ENCODE measurements at regions not wholly inside any gene's neighbourhood (a gene's known extent, or its start where the extent isn't known, plus 50 kb on each side); places are given as distances from the start of the nearest gene placed in this dataset.

DNA sequence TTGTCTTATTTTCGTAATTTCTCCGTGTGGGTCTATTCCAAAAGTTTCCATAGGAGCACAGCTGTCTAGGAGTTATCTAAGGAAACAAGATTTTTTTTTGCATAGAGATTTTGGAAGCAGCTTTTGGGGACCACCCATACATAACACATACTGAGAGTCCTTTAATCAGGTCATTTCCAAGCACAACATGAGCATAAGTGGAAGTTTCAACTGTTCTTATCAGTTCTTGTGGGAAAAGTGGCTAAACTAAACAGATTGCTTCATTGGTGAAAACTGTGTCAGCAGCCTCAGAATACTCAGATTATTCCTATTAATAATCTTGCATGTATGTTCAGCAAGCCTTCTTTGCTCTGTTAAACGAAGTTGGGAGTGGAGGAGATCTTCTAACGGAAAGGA lies 153.6 kb upstream of the TYRP1 start:
- no peak for DNase-seq (ENCODE audit: low read depth)

DNA sequence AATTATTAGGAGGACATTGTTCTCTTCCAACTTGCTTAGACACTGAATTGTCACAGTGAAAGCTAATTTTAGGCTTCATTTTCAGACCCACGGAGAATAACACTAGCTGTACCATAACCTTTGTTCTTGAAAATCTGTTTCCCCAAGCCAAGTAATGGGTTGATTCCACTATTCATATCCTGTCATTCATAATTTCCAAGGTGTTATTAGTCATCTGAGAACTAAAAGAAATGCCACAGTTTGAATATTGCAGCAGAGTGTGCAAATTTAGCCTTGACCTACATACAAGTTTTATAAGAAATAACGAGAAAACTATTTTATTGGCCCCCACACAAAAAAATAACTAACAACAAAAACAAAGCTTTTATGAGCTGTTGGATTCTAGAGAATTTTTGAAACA lies 148.5 kb upstream of the TYRP1 start:
- no peak for DNase-seq (ENCODE audit: low read depth)

DNA sequence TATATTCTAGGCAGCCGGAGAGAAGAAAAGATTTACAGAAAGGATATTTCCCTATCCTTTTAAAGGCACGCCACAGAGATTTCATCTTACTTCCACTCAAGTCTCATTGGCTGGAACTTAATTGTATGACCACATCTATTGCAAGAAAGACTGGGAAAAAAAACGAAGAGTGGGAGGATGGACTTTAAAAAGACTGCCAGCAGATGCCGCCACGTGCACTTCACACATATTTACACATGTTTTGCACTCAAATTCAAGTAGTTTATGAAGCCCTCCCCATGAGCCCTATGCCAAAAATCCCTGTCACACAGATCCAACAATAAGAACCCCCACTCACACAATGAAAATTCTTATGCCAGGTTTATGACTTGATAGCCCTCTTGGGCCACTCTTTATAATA lies 138.5 kb upstream of the TYRP1 start:
- DNase-seq (ENCODE audit: low read depth): peak; percentile 15

DNA sequence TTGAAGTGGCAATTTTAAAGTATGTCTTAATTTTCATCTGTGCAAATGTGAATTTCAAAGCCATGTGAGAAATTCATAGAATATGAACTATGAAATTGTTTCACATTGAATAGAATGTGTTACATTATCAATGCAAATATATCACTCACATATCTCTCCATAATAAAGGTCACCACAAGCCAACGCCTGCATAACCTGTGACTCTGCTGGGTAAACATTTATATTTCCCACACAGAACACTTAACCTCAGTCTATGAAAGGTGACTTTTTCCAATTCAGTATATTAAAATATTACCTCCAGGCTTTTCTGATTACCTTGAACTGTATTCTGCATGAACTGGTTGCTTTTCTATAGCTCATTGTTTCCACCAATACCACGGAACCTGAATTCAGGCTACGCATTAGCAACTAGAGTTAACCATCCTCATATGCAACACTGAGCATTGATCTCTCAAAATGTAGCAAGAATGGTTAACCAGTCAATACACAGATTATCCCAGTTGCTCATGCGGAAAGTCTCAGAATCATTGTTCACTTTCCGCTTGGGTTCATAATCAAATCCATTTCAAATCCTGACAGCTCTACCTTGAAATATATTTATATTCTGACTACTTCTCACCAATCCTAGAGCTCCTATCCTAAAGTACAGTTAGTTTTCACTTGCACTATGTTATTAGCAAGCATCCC lies 126.6 kb upstream of the TYRP1 start:
- no peak for DNase-seq (ENCODE audit: low read depth)

DNA sequence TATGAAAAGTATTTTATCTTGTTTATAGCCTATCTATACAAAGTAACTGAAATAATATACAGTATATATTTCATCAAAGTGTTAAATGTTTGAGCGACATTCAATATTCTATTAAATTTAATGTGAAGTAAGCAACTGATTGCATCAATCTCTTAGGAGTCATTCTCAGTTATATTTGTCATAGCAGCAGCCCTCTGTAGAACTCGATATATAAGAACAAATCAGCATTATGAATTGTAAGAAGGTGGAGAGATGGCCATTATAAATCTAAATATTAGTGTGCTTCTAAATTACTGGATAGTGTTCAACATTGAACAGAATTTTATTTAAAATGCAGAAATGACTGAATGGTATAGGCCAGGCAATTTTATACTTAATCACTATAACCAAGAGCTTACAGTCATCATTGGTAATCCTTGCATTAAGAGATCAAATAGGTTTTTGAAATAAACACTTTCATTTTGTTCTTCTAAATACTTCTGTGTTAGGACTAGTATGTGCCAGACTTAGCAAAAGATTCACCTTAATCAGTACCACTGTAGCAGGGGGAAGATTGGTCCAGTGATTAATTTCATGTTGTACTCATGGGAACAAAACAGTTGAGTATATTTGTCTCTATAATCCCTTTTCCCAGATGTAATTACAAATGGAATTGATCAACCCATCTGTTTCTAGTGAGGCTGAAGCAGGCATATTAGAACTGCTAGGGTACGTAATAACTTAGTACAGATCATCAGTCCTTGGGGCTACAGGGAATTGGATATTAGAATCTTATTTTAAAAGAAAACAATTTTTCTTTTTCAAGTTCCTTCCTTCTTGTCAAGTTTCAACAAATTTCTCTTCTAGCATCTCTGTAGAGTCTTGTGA lies 108.3 kb upstream of the TYRP1 start:
- no peak for DNase-seq (ENCODE audit: low read depth)

DNA sequence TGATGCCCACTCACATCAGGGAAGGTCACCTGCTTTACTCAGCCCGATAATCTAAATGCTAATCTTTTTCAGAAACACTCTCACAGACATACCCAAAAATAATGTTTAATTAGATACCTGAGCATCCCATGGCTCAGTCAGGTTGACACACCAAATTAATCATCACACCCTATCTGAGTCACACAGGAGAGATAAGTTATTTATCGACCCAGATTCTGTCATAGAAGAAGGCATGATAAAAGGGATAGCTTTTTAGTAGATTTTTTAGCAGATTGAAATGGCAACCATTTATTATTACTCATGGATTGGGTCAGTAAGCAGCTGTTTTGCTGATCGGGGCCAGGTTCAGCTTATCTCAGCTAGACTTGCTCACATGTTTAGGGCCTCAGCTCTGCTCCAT lies 97.8 kb upstream of the TYRP1 start:
- no peak for DNase-seq (ENCODE audit: low read depth)

DNA sequence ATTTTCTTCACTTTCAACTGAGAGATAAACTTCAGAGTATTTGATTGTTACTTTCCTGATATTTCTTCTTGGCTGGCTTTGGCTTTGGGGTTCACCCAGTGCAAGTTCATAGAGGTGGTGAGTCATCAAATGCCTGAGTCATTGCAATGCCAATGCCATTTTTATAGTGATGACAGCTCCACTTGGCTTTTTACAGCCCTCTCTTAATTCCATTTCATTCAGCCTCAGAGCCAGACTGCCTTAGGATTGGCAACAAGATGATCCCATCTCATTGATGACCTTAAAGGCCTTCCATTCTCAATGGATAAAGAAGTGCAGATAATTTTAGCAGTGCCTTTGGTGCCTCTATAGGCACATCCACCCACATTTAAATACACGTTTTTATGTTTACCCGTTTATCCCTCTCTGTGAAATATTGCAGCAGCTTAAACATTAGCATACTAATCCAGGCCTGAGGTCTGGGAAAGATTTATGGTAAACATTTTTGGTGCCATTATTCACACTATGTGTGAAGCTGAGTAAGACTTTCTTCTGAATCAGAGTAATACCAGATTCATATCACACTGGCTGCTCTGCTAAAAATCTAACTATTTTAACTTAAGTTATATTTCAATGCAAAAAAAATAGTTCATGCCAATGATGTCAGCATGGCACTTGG lies 88.9 kb upstream of the TYRP1 start:
- peak; percentile 55 for DNase-seq (ENCODE audit: low read depth)

DNA sequence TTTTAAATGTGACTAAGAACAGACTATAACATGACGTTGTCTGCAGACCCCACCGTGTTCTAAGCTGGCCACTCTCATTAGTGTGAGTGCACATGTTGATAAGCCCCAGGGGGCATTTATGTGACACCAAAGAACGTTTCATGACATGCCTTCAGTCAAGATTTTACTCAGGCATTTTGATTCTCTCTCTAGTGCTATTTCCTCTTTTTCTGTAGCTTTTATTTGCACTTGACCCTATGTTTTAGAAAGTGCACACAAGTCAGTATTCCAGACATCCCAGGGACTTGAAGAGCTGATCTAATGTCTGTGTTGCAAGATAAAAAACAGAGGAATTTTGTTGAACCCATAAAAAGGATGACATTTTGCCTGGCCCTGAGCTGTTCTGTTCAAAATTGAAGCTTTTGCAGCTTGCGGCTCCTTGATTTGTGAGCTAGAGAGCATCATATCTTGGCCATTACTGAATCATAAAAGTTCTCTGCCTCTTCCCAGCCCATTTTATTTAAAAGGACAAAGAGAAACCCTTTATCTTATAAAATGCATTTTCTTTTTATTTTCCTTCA lies 80.9 kb upstream of the TYRP1 start:
- no peak for DNase-seq (ENCODE audit: low read depth)

DNA sequence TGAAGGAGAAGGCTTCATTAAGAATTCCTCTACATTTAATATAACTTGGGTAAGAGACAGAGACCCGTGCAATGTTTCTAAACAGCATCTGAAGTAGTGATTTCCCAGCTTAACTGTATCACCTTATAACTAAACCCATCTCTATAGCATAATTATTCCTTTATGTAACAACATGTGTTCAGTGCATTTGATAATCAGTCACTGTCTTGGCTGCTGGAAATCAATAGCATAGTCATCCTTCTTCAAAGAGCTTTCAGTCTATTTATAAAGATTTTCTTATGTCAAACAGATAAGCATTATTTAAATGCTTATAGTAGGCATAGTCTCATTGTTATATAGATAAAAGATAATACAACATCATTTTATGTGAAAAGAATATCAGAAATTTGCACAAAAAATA lies 80.1 kb upstream of the TYRP1 start:
- DNase-seq (ENCODE audit: low read depth): no peak

DNA sequence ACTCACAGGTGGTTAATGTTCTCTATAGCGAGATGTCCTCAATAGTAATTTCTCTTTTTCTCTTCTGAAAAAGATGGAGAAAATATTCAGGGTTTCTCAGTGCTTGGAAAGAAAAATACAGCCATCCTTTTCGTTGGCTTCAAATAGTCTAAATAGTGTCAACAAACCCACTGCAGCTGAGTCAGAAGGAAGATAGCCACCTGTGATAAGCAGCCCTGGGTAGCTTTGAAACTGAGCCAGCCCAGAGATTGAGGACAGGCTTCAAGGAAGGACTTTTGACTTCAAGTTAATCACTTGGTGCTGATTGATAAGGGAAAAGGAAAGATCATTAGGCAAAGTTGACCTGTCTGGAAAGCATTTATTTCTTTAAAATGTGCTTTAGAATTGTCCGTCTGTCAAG lies 78.7 kb upstream of the TYRP1 start:
- no peak for DNase-seq (ENCODE audit: low read depth)

DNA sequence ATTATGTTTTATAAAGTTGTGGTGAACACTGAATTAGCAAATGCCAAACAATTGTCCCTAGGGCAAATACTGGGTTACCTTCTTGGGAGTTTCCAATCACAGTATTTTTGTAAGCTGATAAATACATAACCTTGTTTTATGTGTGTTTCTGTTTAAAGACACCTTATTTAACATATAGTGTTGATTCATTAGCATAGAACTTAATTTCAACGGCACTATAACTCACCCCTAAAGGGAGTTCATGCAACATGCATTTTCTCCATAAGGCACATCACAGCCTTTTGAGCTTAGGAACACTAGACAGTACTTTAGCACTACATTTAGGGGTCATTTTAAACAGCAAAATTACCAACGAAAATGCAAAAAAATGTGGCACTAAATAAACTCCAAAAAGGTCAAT lies 74.2 kb upstream of the TYRP1 start:
- no peak for DNase-seq (ENCODE audit: low read depth)

DNA sequence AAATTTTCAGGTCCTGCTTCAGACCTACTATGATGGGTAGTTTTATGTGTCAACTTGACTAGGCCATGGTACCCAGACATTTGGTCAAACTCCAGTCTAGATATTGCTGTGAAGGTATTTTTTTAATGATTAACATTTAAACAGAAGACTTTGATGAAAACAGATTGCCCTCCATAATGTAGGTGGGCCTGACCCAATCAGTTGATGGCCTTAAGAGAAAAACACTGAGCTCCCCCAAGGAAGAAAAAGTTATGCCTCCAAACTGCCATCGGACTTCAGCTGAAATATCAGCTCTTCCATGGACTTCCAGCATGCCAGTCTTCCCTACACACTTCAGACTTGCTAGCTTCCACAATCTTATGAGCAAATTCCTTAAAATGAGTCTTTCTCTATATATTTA lies 67.3 kb upstream of the TYRP1 start:
- no peak for DNase-seq (ENCODE audit: low read depth)

DNA sequence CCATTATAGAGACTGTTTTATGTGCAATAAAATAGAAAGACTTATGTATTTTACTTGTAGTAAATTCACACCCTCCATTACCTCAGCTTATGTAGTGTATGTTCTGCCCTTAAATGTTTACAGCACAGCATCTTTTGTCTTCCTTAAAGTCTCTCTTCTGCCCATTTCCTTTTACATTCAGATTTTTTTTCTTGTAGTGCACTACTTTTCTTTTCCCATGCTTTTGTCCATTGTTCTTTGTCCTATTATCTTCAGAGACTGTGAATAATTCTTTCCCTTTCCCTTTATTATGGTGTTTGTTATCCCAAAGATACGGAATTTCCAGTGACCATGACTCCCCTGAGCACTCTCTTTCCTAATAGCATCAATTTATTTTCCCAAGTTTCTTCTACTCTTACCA lies 66.1 kb upstream of the TYRP1 start:
- no peak for DNase-seq (ENCODE audit: low read depth)

DNA sequence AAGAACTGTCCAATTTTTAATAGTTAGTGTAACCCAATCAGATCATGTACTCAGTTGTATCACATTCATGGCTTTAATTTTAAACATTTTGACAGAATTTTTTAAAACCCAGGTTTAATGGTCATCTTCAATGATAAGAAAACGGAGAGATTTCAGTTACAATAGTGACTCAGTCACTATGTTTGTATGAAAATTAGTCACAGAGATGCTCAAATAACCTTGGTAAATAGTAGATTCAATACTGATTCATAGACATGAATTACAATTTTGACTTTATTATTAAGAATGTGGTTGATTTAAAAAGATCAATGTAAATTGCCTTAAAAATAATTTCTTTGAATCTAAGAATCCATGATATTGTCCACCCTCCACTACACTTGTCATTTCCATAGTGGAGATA lies 64.6 kb upstream of the TYRP1 start:
- no peak for DNase-seq (ENCODE audit: low read depth)

DNA sequence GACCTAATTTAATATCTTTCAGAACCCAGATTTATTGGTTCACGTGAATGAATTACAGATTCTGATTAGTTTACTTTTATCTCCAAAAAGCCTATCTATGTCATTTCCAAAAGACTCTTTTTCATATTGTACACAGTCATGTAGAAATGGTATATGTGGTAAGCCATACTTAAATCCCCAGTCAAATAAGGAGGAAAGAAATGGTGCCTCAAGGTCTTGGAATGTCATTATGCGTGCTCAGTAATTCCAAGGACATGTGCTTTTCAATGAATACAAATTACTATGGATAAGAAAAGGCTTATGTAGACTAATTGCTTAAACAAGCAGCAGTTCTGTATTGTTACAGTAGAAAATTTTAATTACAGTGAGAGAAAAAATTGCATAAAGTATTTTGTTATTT lies 64.1 kb upstream of the TYRP1 start:
- no peak for DNase-seq (ENCODE audit: low read depth)

DNA sequence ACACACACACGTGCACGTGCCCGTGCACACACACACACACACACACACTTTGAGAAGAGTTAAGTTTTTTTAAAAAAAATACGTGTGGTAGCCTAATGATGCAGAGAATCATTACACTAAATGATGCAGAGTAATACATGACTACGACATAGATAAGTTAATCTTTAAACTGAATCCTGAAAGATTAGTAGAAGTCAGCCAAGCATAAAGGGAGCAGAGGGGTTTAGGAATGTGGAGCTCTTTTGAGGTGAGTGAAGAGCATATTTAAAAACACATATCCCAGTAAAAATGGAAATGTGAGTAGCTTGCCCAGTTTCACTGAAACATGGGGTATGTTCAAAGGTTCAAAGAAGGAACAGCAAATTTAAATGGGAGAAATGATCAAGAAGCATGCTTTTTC lies 61.3 kb upstream of the TYRP1 start:
- no peak for DNase-seq (ENCODE audit: low read depth)

DNA sequence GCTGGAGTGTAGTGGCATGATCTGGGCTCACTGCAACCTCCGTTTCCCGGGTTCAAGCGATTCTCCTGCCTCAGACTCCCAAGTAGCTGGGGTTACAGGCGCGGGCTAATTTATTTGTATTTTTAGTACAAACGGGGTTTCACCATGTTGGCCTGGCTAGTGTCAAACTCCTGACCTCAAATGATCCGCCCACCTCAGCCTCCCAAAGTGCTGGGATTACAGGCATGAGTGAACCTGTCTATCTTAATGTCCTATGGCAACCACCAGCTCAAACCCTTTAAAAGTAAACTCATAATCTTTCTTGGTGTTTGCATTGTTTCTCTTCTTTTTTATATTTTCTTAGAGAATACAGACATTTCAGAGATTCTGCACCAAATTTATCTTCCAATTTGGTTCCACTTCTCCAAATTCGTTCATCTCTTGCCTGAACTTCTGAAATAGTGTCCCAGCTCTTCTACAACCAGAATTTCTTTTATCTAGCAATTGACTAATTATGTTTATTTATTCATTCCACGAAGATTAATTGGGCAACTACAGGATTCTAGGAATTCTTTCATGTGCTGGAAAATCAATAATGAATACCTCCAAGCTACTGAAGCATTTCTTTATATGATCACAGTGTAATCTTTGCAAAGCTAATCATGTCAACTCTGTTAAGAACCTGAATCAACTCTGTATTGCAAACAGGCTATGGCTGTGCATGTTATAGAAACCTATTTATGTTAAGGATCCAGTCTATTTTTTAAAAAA lies 60.0 kb upstream of the TYRP1 start:
- no peak for DNase-seq (ENCODE audit: low read depth)

DNA sequence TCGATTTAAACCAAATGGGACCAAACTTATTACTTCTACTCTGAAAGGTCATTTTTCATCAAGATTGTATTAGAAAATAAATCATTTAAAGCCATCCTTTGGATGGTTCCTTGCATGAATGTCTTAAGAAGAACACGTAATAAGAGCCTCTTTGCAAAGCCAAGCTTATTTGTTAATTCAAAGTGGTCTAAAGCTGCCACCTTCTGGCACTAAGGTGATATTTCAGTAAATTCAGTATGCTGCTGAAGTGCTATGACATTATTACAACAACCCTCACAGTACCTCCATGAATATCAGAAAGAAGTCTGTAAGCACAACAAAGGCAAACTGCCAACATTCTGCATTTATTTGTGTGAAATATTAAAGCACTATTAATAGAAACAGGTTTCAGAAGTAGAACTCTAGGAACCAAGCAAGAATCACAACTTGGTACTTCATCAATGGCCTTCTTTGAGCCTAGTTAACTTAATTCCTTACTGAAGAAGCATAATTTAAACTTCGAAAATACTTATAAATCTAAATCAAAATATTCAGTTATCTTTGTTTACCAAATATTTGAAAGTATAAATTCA lies 53.1 kb upstream of the TYRP1 start:
- peak; percentile 39 for DNase-seq (ENCODE audit: low read depth)

DNA sequence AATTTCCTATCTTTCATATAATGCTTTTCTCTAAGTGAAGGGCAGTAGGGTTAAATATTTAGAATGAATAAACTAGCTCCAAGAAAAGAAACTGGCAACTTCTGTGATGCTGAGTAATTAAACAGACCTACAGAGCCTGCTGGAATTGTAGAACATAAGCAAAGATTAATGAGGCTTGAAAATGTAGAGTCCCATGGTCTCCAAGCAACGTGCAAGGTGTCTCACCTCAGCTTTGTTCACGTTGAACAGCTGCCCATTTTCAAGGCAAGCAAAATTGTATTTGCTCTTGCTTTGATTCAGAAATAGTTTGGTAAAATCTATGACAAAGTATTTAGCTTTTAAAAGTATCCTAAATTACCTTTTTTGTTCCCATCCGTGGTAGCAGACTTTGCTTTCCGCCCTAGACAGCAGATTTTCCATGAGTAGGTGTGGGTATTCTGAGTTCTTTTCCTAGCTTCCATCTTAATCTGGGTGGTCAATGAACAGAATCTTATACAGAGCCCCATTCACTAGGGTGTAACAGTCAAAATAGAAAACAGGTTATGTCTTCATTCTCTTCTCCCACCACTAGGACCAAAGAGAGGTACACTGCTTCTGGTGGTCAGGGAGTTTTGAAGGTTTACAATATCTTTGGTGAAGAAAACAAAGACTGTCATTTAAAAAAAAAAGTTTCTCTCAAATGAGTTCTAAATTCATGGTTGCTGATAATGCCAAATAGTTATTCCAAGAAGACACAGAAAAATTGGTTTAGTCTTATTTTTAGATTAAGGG lies 52.1 kb upstream of the TYRP1 start:
- DNase-seq (ENCODE audit: low read depth): no peak

Measured in HS-5 (cell line).